ENCODE measurements at regions not wholly inside any gene's neighbourhood (a gene's known extent, or its start where the extent isn't known, plus 50 kb on each side); places are given as distances from the start of the nearest gene placed in this dataset.

DNA sequence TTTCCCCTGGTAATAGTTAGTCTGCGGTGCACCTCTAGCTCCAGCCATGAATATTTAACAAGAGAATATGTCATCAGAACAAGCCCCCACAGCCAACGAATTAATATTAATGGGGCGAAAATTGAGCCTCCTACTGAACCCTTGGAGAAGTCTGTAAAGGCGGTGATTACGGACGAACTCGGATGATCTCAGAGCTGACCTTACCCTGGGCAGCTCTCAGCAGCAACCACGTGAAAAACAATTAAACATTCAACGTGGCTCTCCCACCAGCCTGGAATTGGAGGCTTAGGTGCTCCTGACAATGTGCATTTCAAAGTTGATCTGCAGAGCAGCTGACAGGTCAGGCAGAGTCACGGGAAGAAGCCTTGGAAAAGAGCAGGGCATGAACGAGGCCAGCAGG is 407.6 kb upstream of the MYT1L start:
- TF ChIP-seq, protein P1, sequence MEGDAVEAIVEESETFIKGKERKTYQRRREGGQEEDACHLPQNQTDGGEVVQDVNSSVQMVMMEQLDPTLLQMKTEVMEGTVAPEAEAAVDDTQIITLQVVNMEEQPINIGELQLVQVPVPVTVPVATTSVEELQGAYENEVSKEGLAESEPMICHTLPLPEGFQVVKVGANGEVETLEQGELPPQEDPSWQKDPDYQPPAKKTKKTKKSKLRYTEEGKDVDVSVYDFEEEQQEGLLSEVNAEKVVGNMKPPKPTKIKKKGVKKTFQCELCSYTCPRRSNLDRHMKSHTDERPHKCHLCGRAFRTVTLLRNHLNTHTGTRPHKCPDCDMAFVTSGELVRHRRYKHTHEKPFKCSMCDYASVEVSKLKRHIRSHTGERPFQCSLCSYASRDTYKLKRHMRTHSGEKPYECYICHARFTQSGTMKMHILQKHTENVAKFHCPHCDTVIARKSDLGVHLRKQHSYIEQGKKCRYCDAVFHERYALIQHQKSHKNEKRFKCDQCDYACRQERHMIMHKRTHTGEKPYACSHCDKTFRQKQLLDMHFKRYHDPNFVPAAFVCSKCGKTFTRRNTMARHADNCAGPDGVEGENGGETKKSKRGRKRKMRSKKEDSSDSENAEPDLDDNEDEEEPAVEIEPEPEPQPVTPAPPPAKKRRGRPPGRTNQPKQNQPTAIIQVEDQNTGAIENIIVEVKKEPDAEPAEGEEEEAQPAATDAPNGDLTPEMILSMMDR (IDR thresholded peaks at IDR 0.05): no peak
- no peak for TF ChIP-seq POLR2A (IDR thresholded peaks at IDR 0.05)

Measured in suprapubic skin (tissue), 3 donors.